AG09309 (cell line): ENCODE measurements at regions not wholly inside any gene's neighbourhood (a gene's known extent, or its start where the extent isn't known, plus 50 kb on each side); places are given as distances from the start of the nearest gene placed in this dataset.

Experiments
- DNase-seq: peaks from one replicate; pipeline ENCODE4 v3.0.0-alpha.2; 2010; ENCODE audit warnings: low read depth
- H3K4me3 ChIP-seq: 2 replicates; pipeline ENCODE4 v1.5.1; 2011; ENCODE audit warnings: mild to moderate bottlenecking, low read depth, low read length, moderate library complexity; ENCODE audit not compliant: control insufficient read depth
- TF ChIP-seq, protein P1 (sequence below): IDR thresholded peaks from 2 replicates; pipeline ENCODE4 v1.5.1; 2011; ENCODE audit warnings: mild to moderate bottlenecking, low read depth, low read length, inconsistent platforms; ENCODE audit not compliant: insufficient read depth, control insufficient read depth; ENCODE audit errors: missing control alignments

DNA sequence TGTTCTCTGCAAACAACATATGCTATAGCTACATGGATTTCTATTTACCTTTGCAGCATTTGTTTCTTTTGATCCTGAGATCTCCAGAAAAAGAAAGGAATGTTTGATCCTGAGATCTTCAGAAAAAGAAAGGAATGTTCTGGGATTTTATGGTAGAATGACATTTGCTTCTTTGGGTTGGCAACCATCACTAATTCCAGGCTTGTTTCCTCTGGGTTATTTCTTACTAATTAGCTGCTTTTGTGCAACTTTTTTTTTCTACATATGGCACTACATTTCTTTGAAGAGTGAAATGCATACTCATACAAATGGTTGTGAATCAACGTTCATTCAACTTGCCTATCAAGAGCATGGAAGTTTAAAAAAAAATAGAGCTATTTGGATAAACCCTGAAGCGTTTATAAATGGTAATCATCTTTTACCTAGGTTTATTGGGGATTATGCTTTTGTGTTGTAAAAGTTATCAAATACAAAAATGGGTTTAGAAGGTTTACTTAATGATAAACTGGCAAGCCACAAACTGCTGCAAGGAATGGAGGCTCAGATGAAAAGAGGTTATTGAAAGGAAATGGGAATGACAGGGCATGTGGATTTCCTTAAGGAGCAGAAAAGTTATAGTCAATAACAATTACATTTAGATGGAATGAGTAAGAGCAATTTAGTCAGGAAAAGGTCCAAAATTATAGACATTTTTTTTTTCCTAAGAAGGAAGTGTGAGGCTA is 95.6 kb upstream of the PCDH18 start:
- DNase-seq: no peak
- no peak overlapping the region for H3K4me3 ChIP-seq
- TF ChIP-seq, protein P1, sequence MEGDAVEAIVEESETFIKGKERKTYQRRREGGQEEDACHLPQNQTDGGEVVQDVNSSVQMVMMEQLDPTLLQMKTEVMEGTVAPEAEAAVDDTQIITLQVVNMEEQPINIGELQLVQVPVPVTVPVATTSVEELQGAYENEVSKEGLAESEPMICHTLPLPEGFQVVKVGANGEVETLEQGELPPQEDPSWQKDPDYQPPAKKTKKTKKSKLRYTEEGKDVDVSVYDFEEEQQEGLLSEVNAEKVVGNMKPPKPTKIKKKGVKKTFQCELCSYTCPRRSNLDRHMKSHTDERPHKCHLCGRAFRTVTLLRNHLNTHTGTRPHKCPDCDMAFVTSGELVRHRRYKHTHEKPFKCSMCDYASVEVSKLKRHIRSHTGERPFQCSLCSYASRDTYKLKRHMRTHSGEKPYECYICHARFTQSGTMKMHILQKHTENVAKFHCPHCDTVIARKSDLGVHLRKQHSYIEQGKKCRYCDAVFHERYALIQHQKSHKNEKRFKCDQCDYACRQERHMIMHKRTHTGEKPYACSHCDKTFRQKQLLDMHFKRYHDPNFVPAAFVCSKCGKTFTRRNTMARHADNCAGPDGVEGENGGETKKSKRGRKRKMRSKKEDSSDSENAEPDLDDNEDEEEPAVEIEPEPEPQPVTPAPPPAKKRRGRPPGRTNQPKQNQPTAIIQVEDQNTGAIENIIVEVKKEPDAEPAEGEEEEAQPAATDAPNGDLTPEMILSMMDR: no peak

DNA sequence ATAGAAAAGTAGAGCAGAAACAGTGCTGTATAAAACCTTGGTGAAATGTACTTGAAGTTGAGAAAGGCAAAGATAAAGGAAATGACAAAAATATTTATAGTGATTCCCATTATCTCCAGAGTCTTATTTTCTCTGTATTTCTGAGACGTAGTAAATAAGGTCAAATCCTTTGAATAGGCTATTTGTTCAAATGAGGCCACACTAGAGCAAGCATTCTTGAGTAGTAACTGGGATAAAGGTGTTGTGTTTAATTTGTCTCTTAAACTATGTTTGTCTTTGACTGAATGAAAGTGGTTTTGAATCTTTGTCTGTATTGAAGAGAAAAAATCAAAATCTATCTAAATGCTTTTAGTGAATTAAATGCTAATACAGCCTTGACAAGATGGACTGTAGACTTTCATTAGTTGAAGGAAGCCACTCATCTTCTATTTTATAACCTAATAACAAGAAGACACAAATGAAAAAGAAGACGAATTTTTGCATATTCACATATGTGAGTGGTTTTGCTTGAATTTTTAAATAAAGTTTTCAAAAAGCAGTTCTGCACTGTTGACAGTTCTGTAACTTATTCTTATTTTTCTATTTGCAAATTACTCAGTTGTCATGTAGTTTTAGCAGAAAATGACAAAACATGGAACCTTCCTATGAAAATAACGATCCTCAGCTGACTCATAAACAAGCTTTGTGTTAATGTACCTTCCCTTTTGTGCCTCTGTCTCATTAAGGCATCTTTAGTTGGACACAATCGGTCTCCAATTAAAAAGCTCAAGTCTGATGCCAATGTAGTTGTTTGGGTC is 94.8 kb upstream of the PCDH18 start:
- no peak for DNase-seq
- H3K4me3 ChIP-seq: no peak overlapping the region
- TF ChIP-seq, protein P1: no peak

DNA sequence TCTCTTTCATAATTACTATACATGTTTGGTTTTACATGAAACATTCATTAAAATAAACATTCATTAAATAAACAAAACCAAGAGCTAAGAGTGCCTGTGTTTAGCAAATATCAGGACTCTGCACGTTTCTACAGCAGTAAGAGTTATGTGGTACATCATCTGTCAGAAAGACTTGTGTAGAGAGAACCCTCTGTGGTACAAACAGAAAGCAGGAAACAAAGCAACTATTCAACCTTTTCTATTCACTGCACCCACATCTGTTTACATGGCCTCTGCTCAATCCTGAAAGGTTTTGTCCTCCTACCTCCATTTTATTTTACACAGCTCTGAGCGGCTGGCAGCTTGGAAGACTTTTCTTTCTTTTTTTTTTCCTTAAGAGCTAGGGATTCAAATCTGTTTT is 90.7 kb upstream of the PCDH18 start:
- TF ChIP-seq, protein P1: no peak
- H3K4me3 ChIP-seq: no peak overlapping the region
- DNase-seq: no peak

DNA sequence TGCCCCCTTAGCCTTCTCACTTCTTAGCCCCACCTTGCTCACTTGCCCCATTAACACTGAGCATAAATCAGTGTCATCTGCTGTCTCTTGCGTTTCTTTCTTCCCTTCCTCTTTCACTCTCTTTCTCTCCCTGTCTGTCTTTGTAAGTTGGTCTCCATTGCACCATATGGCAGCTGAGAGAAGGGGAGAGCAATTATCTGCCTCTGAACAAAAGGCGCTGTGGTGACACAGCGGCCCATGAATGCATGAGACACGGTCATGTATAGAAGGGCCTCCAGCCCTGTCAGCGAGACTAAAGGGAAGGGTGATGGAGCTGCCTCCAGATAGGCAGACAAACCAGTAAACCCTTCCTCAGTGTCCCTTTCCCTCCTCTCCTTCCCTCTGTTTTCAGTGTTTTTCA is 88.8 kb upstream of the PCDH18 start:
- TF ChIP-seq, protein P1: no peak
- DNase-seq: no peak
- no peak overlapping the region for H3K4me3 ChIP-seq

DNA sequence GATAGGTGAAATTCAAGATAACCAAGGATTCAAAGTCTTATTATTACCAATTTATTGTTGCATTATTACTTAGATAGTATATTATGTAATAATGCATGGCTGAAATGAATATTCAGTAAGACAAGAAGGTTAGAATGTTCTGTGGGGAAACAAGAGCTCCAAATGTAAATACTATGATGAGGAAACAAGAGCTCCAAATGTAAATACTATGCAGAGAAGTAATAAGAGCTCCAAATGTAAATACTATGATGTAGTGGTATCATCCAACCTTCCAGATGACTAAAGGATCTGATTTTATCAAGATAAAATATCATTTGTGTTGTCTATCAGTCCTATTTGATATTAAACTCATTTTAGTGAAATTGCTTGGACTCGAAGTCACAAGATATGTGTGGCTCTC is 82.2 kb upstream of the PCDH18 start:
- H3K4me3 ChIP-seq: no peak overlapping the region
- no peak for DNase-seq
- TF ChIP-seq, protein P1: no peak

DNA sequence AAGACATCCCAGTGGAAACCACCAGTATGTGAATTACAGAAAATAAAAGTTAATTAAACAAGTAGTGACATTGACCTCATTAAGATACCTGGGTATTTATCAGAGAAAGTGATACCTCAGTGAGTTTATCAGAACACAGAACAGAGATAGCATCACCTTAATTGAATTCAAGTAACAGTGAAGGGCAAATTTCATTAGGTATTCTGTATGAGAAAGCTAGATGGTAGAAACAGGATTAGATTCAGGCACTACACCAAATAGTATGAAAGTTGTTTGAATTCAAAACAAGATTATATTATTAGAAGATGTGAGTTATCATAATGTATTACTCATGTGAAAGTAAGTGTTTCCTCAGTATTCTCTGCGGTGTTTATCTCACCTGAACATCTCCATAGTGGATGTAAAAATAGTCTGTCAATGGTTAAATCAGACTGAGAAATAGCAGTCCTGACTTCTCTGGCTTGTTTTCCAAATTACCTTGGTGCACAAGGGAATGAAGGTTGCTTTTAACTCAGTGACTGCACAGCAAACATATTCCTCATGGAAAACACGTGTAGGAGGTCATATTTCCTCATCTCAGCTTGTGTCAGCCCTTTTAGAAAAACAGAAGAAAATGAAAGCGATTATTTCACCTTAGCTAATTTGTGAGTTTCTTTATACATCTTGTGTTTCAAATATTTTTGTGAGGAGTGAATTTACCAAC is 79.9 kb upstream of the PCDH18 start:
- TF ChIP-seq, protein P1: no peak
- H3K4me3 ChIP-seq: no peak overlapping the region
- DNase-seq: no peak
